ENCODE measurements at regions not wholly inside any gene's neighbourhood (a gene's known extent, or its start where the extent isn't known, plus 50 kb on each side); places are given as distances from the start of the nearest gene placed in this dataset.

- no peaks in the 10 kb centered on the region for H3K4me1 ChIP-seq
Observed at GRCh38 chr10:124262971-124263370, 155.8 kb downstream of the OAT start.

GRCh38 chr10:124262234-124262865 is 156.4 kb downstream of the OAT start:
- no peaks in the 10 kb centered on the region for H3K27me3 ChIP-seq
- no peak overlapping the region for H3K4me3 ChIP-seq
- no peaks in the 10 kb centered on the region for H3K4me1 ChIP-seq
- intact Hi-C loops (cut with DNase I) = no loop called here
- H3K36me3 ChIP-seq = no peaks in the 10 kb centered on the region
- no peak for TF ChIP-seq CTCF (IDR thresholded peaks at IDR 0.05)
- DNase-seq = no peak
- H3K9me3 ChIP-seq = no peaks in the 10 kb centered on the region
- H3K9ac ChIP-seq (ENCODE audit: low read depth in 2 of 2, low read length in 2 of 2) = no peak overlapping the region
- H3K27ac ChIP-seq = no peak overlapping the region

More at GRCh38 chr10:124262971-124263370, 155.8 kb downstream of the OAT start:
- Histone ChIP-seq H3K9ac (ENCODE audit: low read depth in 2 of 2, low read length in 2 of 2) (no peak overlapping the region), H3K9me3 (no peaks in the 10 kb centered on the region), H3K4me3 (no peak overlapping the region), H3K36me3 (no peaks in the 10 kb centered on the region), H3K27ac (no peak overlapping the region), H3K27me3 (no peaks in the 10 kb centered on the region)
- no peak for DNase-seq
- intact Hi-C loops (cut with DNase I) = no loop called here
- no peak for TF ChIP-seq CTCF (IDR thresholded peaks at IDR 0.05)

DNA sequence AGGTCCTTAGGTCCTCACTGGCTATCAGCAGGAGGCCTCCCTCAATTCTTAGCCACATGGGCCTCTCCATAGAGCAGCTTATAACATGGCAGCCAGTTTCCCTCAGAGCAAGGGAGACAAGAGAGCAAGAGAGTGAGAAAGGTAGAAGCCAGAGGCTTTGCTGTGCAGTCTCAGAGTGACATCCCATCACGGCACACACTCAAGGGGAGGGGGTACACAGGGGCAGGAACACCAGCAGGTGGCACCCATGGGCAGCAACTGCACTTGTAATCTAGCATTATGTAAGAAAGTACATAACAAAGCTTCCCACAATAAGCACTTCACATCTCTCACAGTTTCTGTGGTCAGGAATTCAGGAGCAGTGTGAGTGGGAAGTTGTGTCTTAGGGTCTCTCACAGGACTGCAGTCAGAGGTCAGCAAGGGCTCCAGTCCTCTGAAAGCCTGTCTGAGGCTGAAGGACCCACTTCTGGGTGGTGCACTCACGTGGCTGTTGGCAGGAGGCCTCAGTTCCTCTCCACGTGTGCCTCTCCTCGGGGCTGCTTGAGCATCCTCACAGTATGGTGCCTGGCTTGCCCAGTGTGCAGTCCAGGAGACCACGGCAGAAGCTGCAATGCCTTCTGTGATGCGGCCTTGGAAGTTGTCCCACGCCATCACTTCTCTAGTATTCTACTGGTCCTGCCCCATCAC is 159.4 kb downstream of the OAT start:
- intact Hi-C loops (cut with DNase I) = no loop called here
- no peaks in the 10 kb centered on the region for H3K4me1 ChIP-seq
- no peaks in the 10 kb centered on the region for H3K27me3 ChIP-seq
- no peak overlapping the region for H3K9ac ChIP-seq (ENCODE audit: low read depth in 2 of 2, low read length in 2 of 2)
- TF ChIP-seq CTCF (IDR thresholded peaks at IDR 0.05) = no peak
- H3K9me3 ChIP-seq = no peaks in the 10 kb centered on the region
- DNase-seq = no peak
- no peak overlapping the region for H3K27ac ChIP-seq
- no peaks in the 10 kb centered on the region for H3K36me3 ChIP-seq
- no peak overlapping the region for H3K4me3 ChIP-seq

- no peak overlapping the region for H3K4me3 ChIP-seq
- no peaks in the 10 kb centered on the region for H3K9me3 ChIP-seq
- no peak overlapping the region for H3K9ac ChIP-seq (ENCODE audit: low read depth in 2 of 2, low read length in 2 of 2)
- DNase-seq = no peak
- H3K4me1 ChIP-seq = no peaks in the 10 kb centered on the region
- intact Hi-C loops (cut with DNase I) = no loop called here
- H3K27me3 ChIP-seq = no peaks in the 10 kb centered on the region
- TF ChIP-seq CTCF (IDR thresholded peaks at IDR 0.05) = no peak
- H3K27ac ChIP-seq = no peak overlapping the region
- no peaks in the 10 kb centered on the region for H3K36me3 ChIP-seq
Observed at GRCh38 chr10:124257781-124258180, 160.9 kb downstream of the OAT start.

- no peak for TF ChIP-seq CTCF (IDR thresholded peaks at IDR 0.05)
- no peak overlapping the region for H3K9ac ChIP-seq (ENCODE audit: low read depth in 2 of 2, low read length in 2 of 2)
- H3K9me3 ChIP-seq = no peaks in the 10 kb centered on the region
- H3K27me3 ChIP-seq = no peaks in the 10 kb centered on the region
- H3K4me1 ChIP-seq = no peaks in the 10 kb centered on the region
- H3K4me3 ChIP-seq = no peak overlapping the region
- DNase-seq = no peak
- H3K36me3 ChIP-seq = no peaks in the 10 kb centered on the region
- H3K27ac ChIP-seq = no peak overlapping the region
- intact Hi-C loops (cut with DNase I) = no loop called here
Observed at GRCh38 chr10:124256151-124256550, 162.6 kb downstream of the OAT start.

Measured in colonic mucosa (tissue), 4 donors.